IPS DF 6.9 (cell line): ENCODE measurements at regions not wholly inside any gene's neighbourhood (a gene's known extent, or its start where the extent isn't known, plus 50 kb on each side); places are given as distances from the start of the nearest gene placed in this dataset.

Source experiments
- DNase-seq: peaks from one replicate; pipeline ENCODE4 v3.0.0-alpha.2; 2013; ENCODE audit warnings: low read depth, low spot score
- H3K27ac ChIP-seq: one replicate; pipeline ENCODE4 v1.5.1; 2013; ENCODE audit warnings: low read length, control low read depth
- H3K27me3 ChIP-seq: 2 replicates; pipeline ENCODE4 v1.6.1; 2013; ENCODE audit warnings: mild to moderate bottlenecking, low read length; ENCODE audit not compliant: control insufficient read depth, insufficient read depth
- H3K36me3 ChIP-seq: 2 replicates; pipeline ENCODE4 v1.6.1; 2013; ENCODE audit warnings: low read length; ENCODE audit not compliant: control insufficient read depth, insufficient read depth
- H3K4me1 ChIP-seq: 2 replicates; pipeline ENCODE4 v1.6.1; 2013; ENCODE audit warnings: low read length; ENCODE audit not compliant: control insufficient read depth, insufficient read depth
- H3K4me3 ChIP-seq: 2 replicates; pipeline ENCODE4 v1.5.1; 2013; ENCODE audit warnings: mild to moderate bottlenecking, low read length
- H3K9me3 ChIP-seq: 2 replicates; pipeline ENCODE4 v1.6.1; 2013; ENCODE audit warnings: low read length, inconsistent platforms; ENCODE audit not compliant: control insufficient read depth, insufficient read depth
- WGBS: extraction: QIAGEN DNeasy Blood & Tissue Kit; methylation state at CpG from one replicate; pipeline ENCODE4 v1.1.7; 2013; ENCODE audit warnings: mixed read lengths, missing lambda C conversion rate; ENCODE audit not compliant: insufficient read length, insufficient coverage; 5-methylcytosine and 5-hydroxymethylcytosine counted together

DNA sequence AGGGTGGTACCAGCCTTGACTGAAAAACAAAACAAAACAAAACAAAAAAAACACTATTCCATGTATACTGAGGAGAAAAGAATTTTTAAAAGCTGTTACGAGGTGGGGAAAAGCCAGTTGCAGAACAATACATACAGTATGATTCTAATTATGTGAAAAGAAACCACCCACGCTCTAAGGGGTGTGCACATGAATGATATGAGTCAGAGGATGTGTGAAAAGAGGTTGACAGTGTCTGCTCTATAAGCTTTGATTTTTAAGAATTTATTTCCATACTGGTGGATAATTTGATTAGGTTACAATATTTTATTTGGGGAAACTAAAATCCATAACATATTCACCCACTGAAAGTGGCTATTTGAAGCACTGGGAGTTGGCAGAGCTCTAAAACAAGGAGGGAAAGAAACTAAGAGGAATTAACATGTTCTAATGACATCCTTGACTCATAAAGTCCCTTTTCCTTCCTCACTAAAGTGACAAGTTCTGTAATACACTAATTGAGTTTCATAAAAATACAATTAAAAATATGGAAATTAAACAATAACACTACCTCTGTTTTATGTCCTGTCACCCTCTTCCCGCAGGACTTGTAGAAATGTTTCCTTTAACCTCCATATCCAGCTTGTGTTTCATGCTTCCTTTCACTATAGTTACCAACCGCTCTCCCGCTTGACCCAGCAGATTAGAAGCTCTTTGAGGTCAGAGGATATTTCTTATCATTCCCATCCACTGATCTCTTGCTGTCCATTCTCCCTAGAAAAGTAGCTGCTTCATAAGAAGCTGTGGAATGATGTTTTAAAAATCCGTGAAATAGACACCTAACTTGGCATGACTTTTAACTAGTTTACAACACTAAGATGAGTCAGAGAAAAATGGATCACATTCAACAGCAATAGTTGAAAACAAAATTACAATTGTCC, 118.6 kb upstream of the CCDC28A start:
- no peak for DNase-seq
- H3K4me1 ChIP-seq, result no peaks in the 10 kb centered on the region
- no peaks in the 10 kb centered on the region for H3K27me3 ChIP-seq
- no peaks in the 10 kb centered on the region for H3K36me3 ChIP-seq
- H3K27ac ChIP-seq, result no peak overlapping the region
- H3K9me3 ChIP-seq, result no peaks in the 10 kb centered on the region
- no CpG with 5 or more reads among the region's 6 CpGs for WGBS
- no peak overlapping the region for H3K4me3 ChIP-seq

- Histone ChIP-seq H3K27ac (no peak overlapping the region), H3K36me3 (no peaks in the 10 kb centered on the region), H3K9me3 (no peaks in the 10 kb centered on the region), H3K27me3 (no peaks in the 10 kb centered on the region), H3K4me3 (no peak overlapping the region), H3K4me1 (no peaks in the 10 kb centered on the region)
- no peak for DNase-seq
- WGBS, result no CpG with 5 or more reads among the region's 6 CpGs
These were observed 117.7 kb upstream of the CCDC28A start for GRCh38 chr6:138655828-138656227.

- no peaks in the 10 kb centered on the region for H3K4me1 ChIP-seq
- H3K36me3 ChIP-seq, result no peaks in the 10 kb centered on the region
- no peaks in the 10 kb centered on the region for H3K27me3 ChIP-seq
- no CpG with 5 or more reads among the region's 7 CpGs for WGBS
- no peak overlapping the region for H3K4me3 ChIP-seq
- no peaks in the 10 kb centered on the region for H3K9me3 ChIP-seq
- no peak overlapping the region for H3K27ac ChIP-seq
- no peak for DNase-seq
These were observed 117.1 kb upstream of the CCDC28A start for GRCh38 chr6:138656364-138657064.

DNA sequence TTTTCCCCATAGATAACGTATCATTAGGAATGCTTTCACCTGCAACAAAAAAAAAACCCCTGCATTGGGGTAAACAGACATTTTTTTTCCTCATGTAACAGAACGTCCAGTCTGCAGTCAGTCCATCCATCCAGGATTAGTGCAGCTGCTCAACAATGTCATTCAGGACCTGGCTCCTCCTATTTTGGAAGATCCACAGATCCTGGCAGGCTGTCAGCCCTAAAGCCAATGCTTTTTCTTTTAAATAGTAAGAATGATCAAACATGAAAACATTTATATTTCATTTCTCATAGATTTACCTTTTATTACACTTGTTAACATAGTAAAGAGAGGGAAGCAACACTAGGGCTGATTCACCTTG, 116.5 kb upstream of the CCDC28A start:
- Histone ChIP-seq H3K9me3 (no peaks in the 10 kb centered on the region), H3K36me3 (no peaks in the 10 kb centered on the region), H3K4me1 (no peaks in the 10 kb centered on the region), H3K27ac (no peak overlapping the region), H3K4me3 (no peak overlapping the region), H3K27me3 (no peaks in the 10 kb centered on the region)
- no CpG with 5 or more reads among the region's 2 CpGs for WGBS
- DNase-seq, result no peak

DNA sequence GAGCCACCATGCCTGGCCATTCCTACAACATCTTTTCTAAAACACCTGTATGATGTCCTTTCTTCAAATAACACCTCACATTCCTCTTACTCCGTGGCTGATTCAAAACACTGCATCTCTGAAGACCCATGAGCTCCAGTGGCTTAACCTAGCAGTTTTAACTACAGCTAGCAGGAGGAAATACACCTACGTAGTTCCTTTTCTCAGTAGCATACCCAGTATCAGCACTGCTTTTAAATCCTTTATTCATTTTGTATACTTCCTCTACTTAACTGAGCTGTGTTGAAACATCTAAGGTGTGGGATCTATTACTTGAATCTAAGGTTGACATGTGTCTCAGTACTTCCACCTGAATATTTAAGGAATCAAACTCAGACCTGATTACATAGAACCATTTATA, 113.6 kb upstream of the CCDC28A start:
- DNase-seq, result no peak
- no CpG with 5 or more reads among the region's 2 CpGs for WGBS
- H3K9me3 ChIP-seq, result no peaks in the 10 kb centered on the region
- no peaks in the 10 kb centered on the region for H3K27me3 ChIP-seq
- no peaks in the 10 kb centered on the region for H3K36me3 ChIP-seq
- H3K27ac ChIP-seq, result no peak overlapping the region
- H3K4me3 ChIP-seq, result no peak overlapping the region
- H3K4me1 ChIP-seq, result no peaks in the 10 kb centered on the region

GRCh38 chr6:138662471-138662870, 111.1 kb upstream of the CCDC28A start:
- no CpG with 5 or more reads among the region's 2 CpGs for WGBS
- DNase-seq, result no peak
- Histone ChIP-seq H3K9me3 (no peaks in the 10 kb centered on the region), H3K36me3 (no peaks in the 10 kb centered on the region), H3K27ac (no peak overlapping the region), H3K4me1 (no peaks in the 10 kb centered on the region), H3K27me3 (no peaks in the 10 kb centered on the region), H3K4me3 (no peak overlapping the region)

- no CpG with 5 or more reads among the region's 2 CpGs for WGBS
- H3K4me1 ChIP-seq, result no peaks in the 10 kb centered on the region
- no peak overlapping the region for H3K4me3 ChIP-seq
- H3K27ac ChIP-seq, result no peak overlapping the region
- no peaks in the 10 kb centered on the region for H3K9me3 ChIP-seq
- DNase-seq, result no peak
- H3K36me3 ChIP-seq, result no peaks in the 10 kb centered on the region
- H3K27me3 ChIP-seq, result no peaks in the 10 kb centered on the region
These were observed 109.7 kb upstream of the CCDC28A start for GRCh38 chr6:138663892-138664291.

DNA sequence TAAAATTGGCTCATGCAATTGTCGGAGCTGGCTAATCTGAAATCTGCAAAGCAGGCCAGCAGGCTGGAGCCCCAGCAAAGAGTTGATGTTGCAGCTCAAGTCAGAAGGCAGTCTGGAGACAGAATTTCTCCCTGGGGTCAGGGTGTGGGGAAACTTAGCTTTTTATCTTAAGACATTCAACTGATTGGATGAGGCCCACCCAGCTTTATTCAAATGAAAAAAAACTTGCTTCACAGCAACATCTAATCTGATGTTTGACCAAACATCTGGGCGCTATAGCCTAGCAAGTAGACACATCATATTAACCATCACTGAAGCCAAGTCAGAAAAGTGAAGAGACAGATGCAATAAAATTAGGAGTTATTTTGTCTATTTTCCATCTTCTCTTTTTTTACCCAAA, 108.8 kb upstream of the CCDC28A start:
- no peaks in the 10 kb centered on the region for H3K36me3 ChIP-seq
- no peaks in the 10 kb centered on the region; the same call in 1 of the 2 replicates for H3K27me3 ChIP-seq
- no peaks in the 10 kb centered on the region for H3K9me3 ChIP-seq
- 0 out of 2 replicates have a peak, but pooled peaks cover 1% of the 10 kb centered on the region for H3K4me1 ChIP-seq
- H3K27ac ChIP-seq, result no peak overlapping the region
- no peak for DNase-seq
- WGBS, result no CpG with 5 or more reads among the region's 2 CpGs
- no peak overlapping the region for H3K4me3 ChIP-seq

DNA sequence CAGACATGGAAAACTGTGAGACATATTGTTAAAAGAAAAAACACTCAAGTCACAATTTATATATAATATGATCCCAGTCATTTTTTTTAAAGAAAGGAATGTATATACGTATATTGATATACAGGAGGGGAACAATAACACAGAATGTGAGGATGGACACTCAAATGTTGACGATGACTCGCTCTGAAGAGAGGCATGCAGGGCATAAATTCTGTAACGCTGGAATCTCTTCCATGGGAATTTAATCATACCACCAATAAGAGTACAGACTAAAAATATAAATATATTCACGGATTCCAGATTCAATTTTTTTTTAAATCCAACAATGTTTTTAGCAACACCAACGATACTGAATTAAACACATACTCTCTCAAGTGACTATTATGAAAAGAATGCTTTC, 106.9 kb upstream of the CCDC28A start:
- Histone ChIP-seq H3K9me3 (no peaks in the 10 kb centered on the region), H3K4me1 (0 out of 2 replicates have a peak, but pooled peaks cover 1% of the 10 kb centered on the region), H3K27ac (no peak overlapping the region), H3K27me3 (no peaks in the 10 kb centered on the region; the same call in 1 of the 2 replicates), H3K36me3 (no peaks in the 10 kb centered on the region), H3K4me3 (no peak overlapping the region)
- no CpG with 5 or more reads among the region's 6 CpGs for WGBS
- no peak for DNase-seq

GRCh38 chr6:138667408-138667807, 106.2 kb upstream of the CCDC28A start:
- no CpG with 5 or more reads among the region's 1 CpG for WGBS
- Histone ChIP-seq H3K4me3 (no peak overlapping the region), H3K9me3 (no peaks in the 10 kb centered on the region), H3K36me3 (no peaks in the 10 kb centered on the region), H3K27me3 (no peaks in the 10 kb centered on the region; the same call in 1 of the 2 replicates), H3K27ac (no peak overlapping the region), H3K4me1 (0 out of 2 replicates have a peak, but pooled peaks cover 1% of the 10 kb centered on the region)
- no peak for DNase-seq
